ENCODE measurements at regions not wholly inside any gene's neighbourhood (a gene's known extent, or its start where the extent isn't known, plus 50 kb on each side); places are given as distances from the start of the nearest gene placed in this dataset.

DNA sequence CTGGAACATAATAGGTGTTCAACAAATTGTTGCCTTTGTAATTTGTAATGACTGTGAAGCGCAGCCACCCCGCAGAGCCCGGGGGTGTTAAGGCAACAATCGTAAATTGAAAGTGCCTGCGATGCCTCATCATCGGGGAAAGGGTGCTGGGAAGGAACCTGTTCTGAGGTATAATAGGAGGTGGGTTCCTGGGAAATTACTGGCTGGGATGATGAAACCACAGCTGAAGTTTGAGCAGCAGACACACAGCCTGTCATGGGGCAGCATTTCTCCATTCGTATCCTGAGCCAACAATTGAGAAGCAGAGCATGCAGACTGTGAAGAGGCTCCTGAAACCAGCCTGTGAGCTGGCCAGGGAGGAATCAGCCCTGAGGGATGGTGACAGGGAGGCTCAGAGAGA is 404.0 kb upstream of the MYT1L start:
- H3K4me1 ChIP-seq (ENCODE audit: control insufficient read depth, extremely low read depth, insufficient read depth, low read length) = no peaks in the 10 kb centered on the region
- TF ChIP-seq EZH2 (IDR thresholded peaks at IDR 0.05; ENCODE audit: low read length, missing control alignments) = no peak
- TF ChIP-seq, protein P1, sequence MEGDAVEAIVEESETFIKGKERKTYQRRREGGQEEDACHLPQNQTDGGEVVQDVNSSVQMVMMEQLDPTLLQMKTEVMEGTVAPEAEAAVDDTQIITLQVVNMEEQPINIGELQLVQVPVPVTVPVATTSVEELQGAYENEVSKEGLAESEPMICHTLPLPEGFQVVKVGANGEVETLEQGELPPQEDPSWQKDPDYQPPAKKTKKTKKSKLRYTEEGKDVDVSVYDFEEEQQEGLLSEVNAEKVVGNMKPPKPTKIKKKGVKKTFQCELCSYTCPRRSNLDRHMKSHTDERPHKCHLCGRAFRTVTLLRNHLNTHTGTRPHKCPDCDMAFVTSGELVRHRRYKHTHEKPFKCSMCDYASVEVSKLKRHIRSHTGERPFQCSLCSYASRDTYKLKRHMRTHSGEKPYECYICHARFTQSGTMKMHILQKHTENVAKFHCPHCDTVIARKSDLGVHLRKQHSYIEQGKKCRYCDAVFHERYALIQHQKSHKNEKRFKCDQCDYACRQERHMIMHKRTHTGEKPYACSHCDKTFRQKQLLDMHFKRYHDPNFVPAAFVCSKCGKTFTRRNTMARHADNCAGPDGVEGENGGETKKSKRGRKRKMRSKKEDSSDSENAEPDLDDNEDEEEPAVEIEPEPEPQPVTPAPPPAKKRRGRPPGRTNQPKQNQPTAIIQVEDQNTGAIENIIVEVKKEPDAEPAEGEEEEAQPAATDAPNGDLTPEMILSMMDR (conservative IDR thresholded peaks at IDR 0.05 in 1 of 2, IDR thresholded peaks at IDR 0.05 in 1 of 2; ENCODE audit: low read depth in 1 of 2, low read length in 2 of 2) = no peak
- H3K27ac ChIP-seq (ENCODE audit: insufficient read depth, low read length) = no peak overlapping the region
- H3K4me3 ChIP-seq (replicated peaks in 1 of 4; ENCODE audit: control extremely low read depth in 1 of 4, insufficient read depth in 1 of 4, low read depth in 3 of 4, low read length in 4 of 4) = no peak overlapping the region
- no peak overlapping the region for H3K4me2 ChIP-seq (ENCODE audit: extremely low read depth, insufficient read depth, low read length)
- no peak for DNase-seq (ENCODE audit: low read depth in 2 of 2)
- no peaks in the 10 kb centered on the region for H4K20me1 ChIP-seq (ENCODE audit: control insufficient read depth, extremely low read depth, insufficient read depth, low read length)
- H3K9ac ChIP-seq (ENCODE audit: insufficient read depth, low read length) = no peak overlapping the region
- H3K36me3 ChIP-seq (ENCODE audit: control insufficient read depth, insufficient read depth, low read length) = no peaks in the 10 kb centered on the region
- H2AFZ ChIP-seq (ENCODE audit: low read length) = no peak overlapping the region
- no peaks in the 10 kb centered on the region for H3K27me3 ChIP-seq (ENCODE audit: control insufficient read depth, insufficient read depth, low read length)
- no peaks in the 10 kb centered on the region for H3K79me2 ChIP-seq (ENCODE audit: control insufficient read depth, insufficient read depth, low read length)
- no peaks in the 10 kb centered on the region for H3K9me3 ChIP-seq (ENCODE audit: control insufficient read depth, insufficient read depth, low read depth, low read length)

DNA sequence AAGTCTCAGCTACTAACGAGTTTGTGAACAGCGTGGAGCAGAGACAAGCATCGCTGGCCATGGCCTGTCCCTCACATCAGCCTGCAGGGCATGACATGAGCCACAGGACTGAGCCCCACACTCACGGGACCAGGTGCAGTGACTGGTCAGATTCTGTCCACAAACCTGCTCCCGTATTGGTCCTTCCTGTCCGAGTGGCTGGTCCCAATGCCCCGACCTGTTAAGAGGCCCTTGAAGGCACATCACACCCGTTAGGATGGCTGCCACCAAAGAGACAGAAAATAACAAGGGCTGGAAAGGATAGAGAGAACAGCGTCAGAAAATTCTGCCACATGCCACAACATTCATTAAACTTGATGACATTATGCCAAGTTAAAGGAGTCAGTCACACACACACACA is 403.2 kb upstream of the MYT1L start:
- H3K9ac ChIP-seq (ENCODE audit: insufficient read depth, low read length) = no peak overlapping the region
- H3K9me3 ChIP-seq (ENCODE audit: control insufficient read depth, insufficient read depth, low read depth, low read length) = no peaks in the 10 kb centered on the region

DNA sequence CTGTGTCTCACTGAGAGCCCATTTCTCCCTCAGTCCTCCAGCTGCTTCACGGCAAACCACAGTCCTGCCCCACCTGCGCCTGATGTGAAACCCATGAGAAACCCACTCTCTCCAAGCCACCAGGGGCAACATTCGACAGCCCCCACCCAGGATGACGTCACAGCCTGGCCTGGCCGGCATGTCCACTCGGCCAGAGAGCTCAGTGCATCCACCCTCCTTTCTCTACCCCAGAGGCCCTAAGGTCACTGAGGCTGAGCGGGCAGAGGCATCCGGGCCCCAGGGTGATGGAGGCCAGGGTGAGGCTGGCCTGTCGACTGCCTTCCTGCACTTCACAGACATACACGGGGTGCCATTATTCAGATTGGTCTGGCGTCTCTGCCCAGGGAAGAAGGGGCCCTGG is 402.7 kb upstream of the MYT1L start:
- no peaks in the 10 kb centered on the region for H3K36me3 ChIP-seq (ENCODE audit: control insufficient read depth, insufficient read depth, low read length)
- no peak overlapping the region for H3K4me3 ChIP-seq (replicated peaks in 1 of 4; ENCODE audit: control extremely low read depth in 1 of 4, insufficient read depth in 1 of 4, low read depth in 3 of 4, low read length in 4 of 4)
- no peaks in the 10 kb centered on the region for H3K27me3 ChIP-seq (ENCODE audit: control insufficient read depth, insufficient read depth, low read length)
- H3K27ac ChIP-seq (ENCODE audit: insufficient read depth, low read length) = no peak overlapping the region
- H3K4me2 ChIP-seq (ENCODE audit: extremely low read depth, insufficient read depth, low read length) = no peak overlapping the region
- TF ChIP-seq, protein P1 (conservative IDR thresholded peaks at IDR 0.05 in 1 of 2, IDR thresholded peaks at IDR 0.05 in 1 of 2; ENCODE audit: low read depth in 1 of 2, low read length in 2 of 2) = no peak
- no peak for TF ChIP-seq EZH2 (IDR thresholded peaks at IDR 0.05; ENCODE audit: low read length, missing control alignments)
- H3K9me3 ChIP-seq (ENCODE audit: control insufficient read depth, insufficient read depth, low read depth, low read length) = no peaks in the 10 kb centered on the region
- H2AFZ ChIP-seq (ENCODE audit: low read length) = no peak overlapping the region
- H3K79me2 ChIP-seq (ENCODE audit: control insufficient read depth, insufficient read depth, low read length) = no peaks in the 10 kb centered on the region
- H3K4me1 ChIP-seq (ENCODE audit: control insufficient read depth, extremely low read depth, insufficient read depth, low read length) = no peaks in the 10 kb centered on the region
- H4K20me1 ChIP-seq (ENCODE audit: control insufficient read depth, extremely low read depth, insufficient read depth, low read length) = no peaks in the 10 kb centered on the region
- no peak overlapping the region for H3K9ac ChIP-seq (ENCODE audit: insufficient read depth, low read length)
- DNase-seq (ENCODE audit: low read depth in 2 of 2) = no peak

More for the DNA sequence above, 403.2 kb upstream of the MYT1L start:
- Histone ChIP-seq H3K4me3 (replicated peaks in 1 of 4; ENCODE audit: control extremely low read depth in 1 of 4, insufficient read depth in 1 of 4, low read depth in 3 of 4, low read length in 4 of 4) (no peak overlapping the region), H3K4me2 (ENCODE audit: extremely low read depth, insufficient read depth, low read length) (no peak overlapping the region), H3K36me3 (ENCODE audit: control insufficient read depth, insufficient read depth, low read length) (no peaks in the 10 kb centered on the region), H3K27ac (ENCODE audit: insufficient read depth, low read length) (no peak overlapping the region), H4K20me1 (ENCODE audit: control insufficient read depth, extremely low read depth, insufficient read depth, low read length) (no peaks in the 10 kb centered on the region), H3K79me2 (ENCODE audit: control insufficient read depth, insufficient read depth, low read length) (no peaks in the 10 kb centered on the region), H3K4me1 (ENCODE audit: control insufficient read depth, extremely low read depth, insufficient read depth, low read length) (no peaks in the 10 kb centered on the region), H3K27me3 (ENCODE audit: control insufficient read depth, insufficient read depth, low read length) (no peaks in the 10 kb centered on the region), H2AFZ (ENCODE audit: low read length) (no peak overlapping the region)
- no peak for TF ChIP-seq EZH2 (IDR thresholded peaks at IDR 0.05; ENCODE audit: low read length, missing control alignments)
- TF ChIP-seq, protein P1 (conservative IDR thresholded peaks at IDR 0.05 in 1 of 2, IDR thresholded peaks at IDR 0.05 in 1 of 2; ENCODE audit: low read depth in 1 of 2, low read length in 2 of 2) = no peak
- no peak for DNase-seq (ENCODE audit: low read depth in 2 of 2)

All from fibroblast of lung (primary cell).